H1 (cell line): ENCODE measurements at regions not wholly inside any gene's neighbourhood (a gene's known extent, or its start where the extent isn't known, plus 50 kb on each side); places are given as distances from the start of the nearest gene placed in this dataset.

ENCODE experiments used
- CTCF ChIA-PET: fragments of 300-600 bp; sonication (Branson Sonifier 250); formaldehyde crosslinking; loops from one replicate; lab custom pipeline; 2021; ENCODE audit not compliant: partially characterized antibody; lab: Charles Lee
- POLR2A ChIA-PET: fragments of 300-600 bp; sonication (Branson Sonifier 250); formaldehyde crosslinking; loops from one replicate; lab custom pipeline; 2021; ENCODE audit warnings: inconsistent platforms; ENCODE audit not compliant: partially characterized antibody; lab: Charles Lee
- DNase-seq, 2 experiments: peaks; one replicate each; pipeline versions ENCODE4 v3.0.0 to v3.0.0-alpha.2; 2010 to 2022; ENCODE audit warnings: low spot score in 2 of 2, low read depth in 1 of 2, mixed read lengths in 1 of 2
- FAIRE-seq: peaks from 2 replicates; lab custom pipeline; 2011; peaks lifted over from hg19 to GRCh38; lab: Jason Lieb, UNC
- H2AFZ ChIP-seq: 2 replicates; pipeline ENCODE4 v1.8.1; 2012; ENCODE audit warnings: low read length, inconsistent platforms
- H2AK5ac ChIP-seq: 2 replicates; pipeline ENCODE4 v1.6.1; 2013; ENCODE audit warnings: low read depth, low read length
- H2BK120ac ChIP-seq: replicated peaks from 2 replicates; pipeline ENCODE3; 2013; ENCODE audit warnings: low read depth, low read length, inconsistent platforms
- H2BK12ac ChIP-seq: 2 replicates; pipeline ENCODE4 v1.6.1; 2013; ENCODE audit warnings: low read depth, low read length
- H2BK15ac ChIP-seq: 2 replicates; pipeline ENCODE4 v1.6.1; 2013; ENCODE audit warnings: low read length
- H2BK20ac ChIP-seq: 2 replicates; pipeline ENCODE4 v1.6.1; 2013; ENCODE audit warnings: low read length
- H2BK5ac ChIP-seq: 2 replicates; pipeline ENCODE4 v1.6.1; 2013; ENCODE audit warnings: low read depth, low read length
- H3K14ac ChIP-seq: 2 replicates; pipeline ENCODE4 v1.6.1; 2013; ENCODE audit warnings: inconsistent platforms; ENCODE audit not compliant: insufficient read length
- H3K18ac ChIP-seq: 2 replicates; pipeline ENCODE4 v1.6.1; 2013; ENCODE audit warnings: low read length; ENCODE audit errors: extremely low read depth
- H3K23ac ChIP-seq: 2 replicates; pipeline ENCODE4 v1.6.1; 2013; ENCODE audit warnings: inconsistent platforms; ENCODE audit not compliant: insufficient read length
- H3K23me2 ChIP-seq: 2 replicates; pipeline ENCODE4 v1.6.1; 2013; ENCODE audit warnings: low read depth, low read length
- H3K27ac ChIP-seq: 2 replicates; pipeline ENCODE4 v1.6.1; 2011; ENCODE audit warnings: low read depth, low read length, inconsistent platforms
- H3K27me3 ChIP-seq, 4 experiments: replicated peaks in 1 of 4; 1 replicate in 1 of 4; 2 replicates in 3 of 4; pipeline versions ENCODE4 v1.6.1 to v1.8.1; 2011 to 2013; ENCODE audit warnings: low read length in 3 of 4, mild to moderate bottlenecking in 3 of 4, inconsistent platforms in 2 of 4, mixed read lengths in 2 of 4, moderate library complexity in 1 of 4; ENCODE audit not compliant: control insufficient read depth in 3 of 4, insufficient read depth in 3 of 4; ENCODE audit errors: extremely low read depth in 1 of 4
- H3K36me3 ChIP-seq, 4 experiments: 2 replicates each; pipeline versions ENCODE4 v1.6.1 to v1.8.1; 2011 to 2013; ENCODE audit warnings: mild to moderate bottlenecking in 4 of 4, low read length in 3 of 4, moderate library complexity in 2 of 4, control low read depth in 1 of 4, inconsistent platforms in 1 of 4; ENCODE audit not compliant: insufficient read depth in 4 of 4, control insufficient read depth in 2 of 4
- H3K4ac ChIP-seq: replicated peaks from 2 replicates; pipeline ENCODE3; 2013; ENCODE audit warnings: low read length, low read depth, mixed read lengths, inconsistent platforms; ENCODE audit not compliant: insufficient read length
- H3K4me1 ChIP-seq, 4 experiments: replicated peaks in 1 of 4; 1 replicate in 1 of 4; 2 replicates in 3 of 4; pipeline versions ENCODE4 v1.6.1 to v1.8.1; 2011 to 2013; ENCODE audit warnings: low read length in 3 of 4, inconsistent platforms in 2 of 4, mixed read lengths in 1 of 4; ENCODE audit not compliant: insufficient read depth in 4 of 4, control insufficient read depth in 3 of 4
- H3K4me2 ChIP-seq, 2 experiments: 2 replicates each; pipeline versions ENCODE4 v1.6.1 to v1.8.1; 2011 to 2013; ENCODE audit warnings: low read depth in 2 of 2, low read length in 2 of 2, control low read depth in 1 of 2, inconsistent platforms in 1 of 2, mild to moderate bottlenecking in 1 of 2; ENCODE audit not compliant: insufficient read depth in 1 of 2
- H3K4me3 ChIP-seq, 4 experiments: fragments of 200-600, 300-600 bp in 1 of 4; sonication (generic), shearing (Covaris generic), sonication (Bioruptor Twin) in 1 of 4; 2 replicates each; pipeline versions ENCODE4 v1.5.1 to v1.8.1; 2011 to 2016; ENCODE audit warnings: low read length in 4 of 4, low read depth in 3 of 4, control low read depth in 2 of 4, inconsistent platforms in 2 of 4, mild to moderate bottlenecking in 2 of 4, mixed read lengths in 1 of 4, moderate library complexity in 1 of 4; ENCODE audit not compliant: insufficient read depth in 2 of 4; ENCODE audit errors: extremely low read depth in 1 of 4
- H3K56ac ChIP-seq: replicated peaks from 2 replicates; pipeline ENCODE3; 2013; ENCODE audit warnings: low read depth, mild to moderate bottlenecking, mixed read lengths, low read length, inconsistent platforms; ENCODE audit not compliant: insufficient read length
- H3K79me1 ChIP-seq: 2 replicates; pipeline ENCODE4 v1.6.1; 2013; ENCODE audit warnings: low read depth, low read length, control low read depth
- H3K79me2 ChIP-seq, 2 experiments: 2 replicates each; pipeline versions ENCODE4 v1.6.1 to v1.8.1; 2012 to 2013; ENCODE audit warnings: low read length in 2 of 2, mild to moderate bottlenecking in 2 of 2, inconsistent platforms in 1 of 2; ENCODE audit not compliant: insufficient read depth in 2 of 2, control insufficient read depth in 1 of 2
- H3K9ac ChIP-seq, 4 experiments: replicated peaks in 1 of 4; 1 replicate in 1 of 4; 2 replicates in 3 of 4; pipeline versions ENCODE4 v1.6.1 to v1.8.1; 2011 to 2013; ENCODE audit warnings: low read depth in 3 of 4, low read length in 3 of 4, control low read depth in 2 of 4, mild to moderate bottlenecking in 2 of 4, moderate library complexity in 2 of 4, inconsistent platforms in 1 of 4; ENCODE audit errors: extremely low read depth in 1 of 4
- H3K9me3 ChIP-seq, 2 experiments: 2 replicates each; pipeline versions ENCODE4 v1.6.1 to v1.8.1; 2012 to 2013; ENCODE audit warnings: mild to moderate bottlenecking in 2 of 2, moderate library complexity in 2 of 2, control low read depth in 1 of 2, inconsistent platforms in 1 of 2, low read depth in 1 of 2, low read length in 1 of 2, mixed read lengths in 1 of 2; ENCODE audit not compliant: insufficient read depth in 2 of 2
- H4K20me1 ChIP-seq, 2 experiments: replicated peaks in 1 of 2; 2 replicates each; pipeline versions ENCODE3 to v1.8.1; 2011 to 2013; ENCODE audit warnings: inconsistent platforms in 2 of 2, low read length in 2 of 2, mild to moderate bottlenecking in 1 of 2; ENCODE audit not compliant: insufficient read depth in 2 of 2, control insufficient read depth in 1 of 2
- H4K5ac ChIP-seq: 2 replicates; pipeline ENCODE4 v1.6.1; 2013; ENCODE audit warnings: low read length, low read depth, mixed read lengths, inconsistent platforms; ENCODE audit not compliant: insufficient read length
- H4K8ac ChIP-seq: 2 replicates; pipeline ENCODE4 v1.8.0; 2013; ENCODE audit warnings: mild to moderate bottlenecking, moderate library complexity, low read length, inconsistent platforms; ENCODE audit not compliant: insufficient read depth; ENCODE audit errors: extremely low read depth
- H4K91ac ChIP-seq: replicated peaks from 2 replicates; pipeline ENCODE3; 2013; ENCODE audit warnings: low read length, mixed read lengths, inconsistent platforms; ENCODE audit not compliant: insufficient read length
- BCL11A ChIP-seq, 2 experiments: IDR thresholded peaks; one replicate each; pipeline ENCODE4 v1.6.1; 2011; ENCODE audit warnings: low read depth in 2 of 2, low read length in 2 of 2, mild to moderate bottlenecking in 2 of 2
- E2F6 ChIP-seq: IDR thresholded peaks from 2 replicates; pipeline ENCODE4 v1.6.1; 2012; ENCODE audit warnings: inconsistent platforms
- FOSL1 ChIP-seq: IDR thresholded peaks from 2 replicates; pipeline ENCODE4 v1.6.1; 2011; ENCODE audit warnings: mild to moderate bottlenecking, low read depth, low read length, moderate library complexity; ENCODE audit not compliant: insufficient read depth
- KDM1A ChIP-seq: fragments of 200-600, 300-600 bp; sonication (generic); IDR thresholded peaks from 2 replicates; pipeline ENCODE4 v1.7.1; 2016; ENCODE audit warnings: mild to moderate bottlenecking, low read length, borderline replicate concordance
- PHF8 ChIP-seq: fragments of 200-600 bp; sonication (generic); conservative IDR thresholded peaks from 2 replicates; pipeline ENCODE4 v1.7.1; 2012; ENCODE audit warnings: low read depth, mild to moderate bottlenecking, inconsistent platforms, low read length, moderate library complexity
- WGBS, 2 experiments: shearing (Covaris generic) in 1 of 2; methylation state at CpG; one replicate each; pipeline versions ENCODE4 v1.1.6 to v1.1.7; 2013 to 2015; ENCODE audit warnings: low lambda C conversion rate in 2 of 2, mixed read lengths in 2 of 2, inconsistent platforms in 1 of 2, low coverage in 1 of 2, missing lambda C conversion rate in 1 of 2; ENCODE audit not compliant: insufficient replicate concordance in 2 of 2, insufficient coverage in 1 of 2, insufficient read length in 1 of 2; ENCODE audit errors: extremely low coverage in 1 of 2, missing lambda C conversion rate in 1 of 2; 5-methylcytosine and 5-hydroxymethylcytosine counted together
- TF ChIP-seq, protein P1 (sequence below): IDR thresholded peaks from 2 replicates; pipeline ENCODE4 v1.6.1; 2012; ENCODE audit warnings: inconsistent platforms

DNA sequence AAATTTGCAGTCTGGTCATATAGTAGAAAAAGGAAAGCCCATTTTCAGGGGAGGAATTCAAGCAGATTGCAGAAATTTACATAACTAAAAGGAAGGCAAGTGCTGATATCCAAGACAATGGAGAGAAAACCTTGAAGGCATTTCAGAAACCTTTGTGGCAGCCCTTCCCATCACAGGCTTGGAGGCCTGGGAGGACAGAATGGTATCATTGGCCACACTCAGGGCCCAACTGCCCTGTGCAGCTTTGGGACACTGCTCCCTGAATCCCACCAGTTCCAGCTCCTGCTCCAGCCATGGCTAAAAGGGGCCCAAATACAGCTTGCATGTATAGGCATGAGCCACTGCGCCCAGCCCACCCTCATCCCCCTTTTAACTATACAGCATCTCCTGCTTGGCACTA lies 81.1 kb upstream of the NYAP2 start:
- FAIRE-seq (no peak), DNase-seq (no peak)
- H2BK12ac ChIP-seq: no peak overlapping the region
- H3K56ac ChIP-seq: no peak overlapping the region
- H4K5ac ChIP-seq: no peak overlapping the region
- no peak overlapping the region for H3K18ac ChIP-seq
- H3K4me3 ChIP-seq: no peak overlapping the region
- no peaks in the 10 kb centered on the region for H3K4me1 ChIP-seq
- no peak overlapping the region for H2BK20ac ChIP-seq
- no peak overlapping the region for H3K23ac ChIP-seq
- no peaks in the 10 kb centered on the region; a peak in 1 of 7 replicates for H3K27me3 ChIP-seq
- TF ChIP-seq KDM1A (no peak), E2F6 (no peak), FOSL1 (no peak), PHF8 (no peak), BCL11A (IDR thresholded peaks at IDR 0.05; ENCODE audit: low read depth in 2 of 2, low read length in 2 of 2) (no peak)
- TF ChIP-seq, protein P1, sequence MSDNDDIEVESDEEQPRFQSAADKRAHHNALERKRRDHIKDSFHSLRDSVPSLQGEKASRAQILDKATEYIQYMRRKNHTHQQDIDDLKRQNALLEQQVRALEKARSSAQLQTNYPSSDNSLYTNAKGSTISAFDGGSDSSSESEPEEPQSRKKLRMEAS: no peak
- H2BK120ac ChIP-seq: no peak overlapping the region
- H2AK5ac ChIP-seq: no peak overlapping the region
- H3K27ac ChIP-seq: no peak overlapping the region
- no peaks in the 10 kb centered on the region for H3K79me2 ChIP-seq
- H3K4me2 ChIP-seq: no peak overlapping the region
- no peak overlapping the region for H3K14ac ChIP-seq
- H3K79me1 ChIP-seq: no peaks in the 10 kb centered on the region
- H3K4ac ChIP-seq: no peak overlapping the region
- peaks cover 18 to 22% of the 10 kb centered on the region in 2 experiments for H3K9me3 ChIP-seq
- no peak overlapping the region for H2BK15ac ChIP-seq
- no peak overlapping the region for H2BK5ac ChIP-seq
- H4K91ac ChIP-seq: no peak overlapping the region
- ChIA-PET CTCF (no interaction called here), POLR2A (no interaction called here)
- H3K36me3 ChIP-seq: peaks cover 0 to 7% (median 0%) of the 10 kb centered on the region in 4 experiments; a peak in 2 of 8 replicates
- no peaks in the 10 kb centered on the region for H3K23me2 ChIP-seq
- H4K20me1 ChIP-seq: no peaks in the 10 kb centered on the region
- no peak overlapping the region for H4K8ac ChIP-seq
- WGBS, 2 experiments: 83% methylated on average over 1 of the region's 1 CpG; no CpG with 5 or more reads in 1 of the 2 experiments
- H3K9ac ChIP-seq: no peak overlapping the region
- H2AFZ ChIP-seq: no peak overlapping the region
